Stomach (tissue), 8 donors: ENCODE measurements at regions not wholly inside any gene's neighbourhood (a gene's known extent, or its start where the extent isn't known, plus 50 kb on each side); places are given as distances from the start of the nearest gene placed in this dataset.

Experiments used
- DNase-seq, 2 donors: peaks; one replicate each; pipeline versions ENCODE4 v3.0.0 to v3.0.0-alpha.2; 2013 to 2019
- H3K27ac ChIP-seq, 5 donors: fragments of 200-600 bp in 4 of 5; sonication (generic) in 4 of 5; one replicate each; pipeline ENCODE4 v1.5.1; 2013 to 2019; ENCODE audit warnings: mild to moderate bottlenecking in 1 of 5, moderate library complexity in 1 of 5
- H3K27me3 ChIP-seq, 3 donors: fragments of 200-600 bp; sonication (generic); one replicate each; pipeline ENCODE4 v1.5.1; 2017 to 2019; ENCODE audit warnings: mixed run types in 1 of 3
- H3K36me3 ChIP-seq, 4 donors: fragments of 200-600 bp; sonication (generic); 1 replicate in 3 of 4; 2 replicates in 1 of 4; pipeline ENCODE4 v1.5.1; 2016 to 2019
- H3K4me1 ChIP-seq, 4 donors: fragments of 200-600 bp; sonication (generic); one replicate each; pipeline ENCODE4 v1.5.1; 2016 to 2019
- H3K4me3 ChIP-seq, 4 donors: fragments of 200-600 bp; sonication (generic) in 3 of 4; one replicate each; pipeline ENCODE4 v1.5.1; 2016 to 2019; ENCODE audit warnings: mild to moderate bottlenecking in 1 of 4
- H3K9me3 ChIP-seq, 4 donors: fragments of 200-600 bp; sonication (generic); one replicate each; pipeline ENCODE4 v1.5.1; 2016 to 2019
- CTCF ChIP-seq, 7 experiments: fragments of 450-650 bp in 4 of 7; fragments of 200-600 bp in 3 of 7; sonication (generic) in 3 of 7; IDR thresholded peaks; one replicate each; pipeline ENCODE4 v1.5.1; 2016 to 2019; ENCODE audit warnings: antibody characterized with exemption in 7 of 7, control low read depth in 2 of 7, mild to moderate bottlenecking in 1 of 7
- EP300 ChIP-seq: sonication (generic); formaldehyde crosslinking; IDR thresholded peaks from one replicate; pipeline ENCODE4 v1.6.1; 2017; ENCODE audit warnings: antibody characterized with exemption
- POLR2A ChIP-seq, 4 donors: fragments of 450-650 bp; IDR thresholded peaks; one replicate each; pipeline ENCODE4 v1.6.1; 2016; ENCODE audit warnings: antibody characterized with exemption in 4 of 4, control low read depth in 2 of 4, mild to moderate bottlenecking in 1 of 4, moderate library complexity in 1 of 4
- POLR2AphosphoS5 ChIP-seq, 3 donors: sonication (generic); formaldehyde crosslinking; IDR thresholded peaks; one replicate each; pipeline ENCODE4 v1.6.1; 2016; ENCODE audit warnings: antibody characterized with exemption in 3 of 3
- WGBS, 5 donors: extraction: QIAGEN DNeasy Blood & Tissue Kit in 3 of 5; methylation state at CpG; one replicate each; pipeline versions ENCODE4 v1.1.5 to v1.1.7; 2013 to 2018; 5-methylcytosine and 5-hydroxymethylcytosine counted together
- intact Hi-C: fragments of 100-400 bp; cut with DNase I; formaldehyde crosslinking; loops from one replicate; pipeline ENCODE4 v1.15.1; 2023; ENCODE audit warnings: low total_unique reads
- donor health status: healthy with polysubstance abuse.
- donor health status: Bipolar disorder and iron deficiency.
- donor health status: healthy.

DNA sequence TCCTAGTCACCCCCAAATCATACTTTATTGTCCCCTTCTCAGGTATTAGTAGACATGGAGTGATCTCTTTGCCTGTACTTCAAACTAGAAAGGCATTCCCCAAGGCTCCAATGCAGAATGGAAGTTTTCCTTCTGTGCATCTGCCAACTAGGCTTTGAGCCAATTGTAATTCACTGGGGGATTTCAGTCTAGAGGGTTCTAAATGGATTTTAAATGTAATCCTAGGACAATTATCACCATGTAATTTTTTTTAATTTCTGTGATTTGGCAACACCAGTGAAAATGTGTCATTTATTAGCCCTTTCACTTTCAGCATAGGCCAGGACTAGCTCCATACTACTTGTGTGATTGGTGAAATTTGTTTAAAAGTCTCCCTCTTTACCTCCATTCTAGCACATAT is 557.6 kb upstream of the MARCKS start:
- no peaks in the 10 kb centered on the region for H3K4me1 ChIP-seq
- H3K4me3 ChIP-seq = no peak overlapping the region
- TF ChIP-seq EP300 = no peak
- no peak for TF ChIP-seq POLR2A (IDR thresholded peaks at IDR 0.05)
- TF ChIP-seq POLR2AphosphoS5 (IDR thresholded peaks at IDR 0.05) = no peak
- no peak for TF ChIP-seq CTCF (IDR thresholded peaks at IDR 0.05)
- DNase-seq = peak in 1 of 2 donors; percentile 23
- no peaks in the 10 kb centered on the region for H3K27me3 ChIP-seq
- intact Hi-C loops = no loop called here
- H3K9me3 ChIP-seq = no peaks in the 10 kb centered on the region
- no peaks in the 10 kb centered on the region for H3K36me3 ChIP-seq
- H3K27ac ChIP-seq = no peak overlapping the region

DNA sequence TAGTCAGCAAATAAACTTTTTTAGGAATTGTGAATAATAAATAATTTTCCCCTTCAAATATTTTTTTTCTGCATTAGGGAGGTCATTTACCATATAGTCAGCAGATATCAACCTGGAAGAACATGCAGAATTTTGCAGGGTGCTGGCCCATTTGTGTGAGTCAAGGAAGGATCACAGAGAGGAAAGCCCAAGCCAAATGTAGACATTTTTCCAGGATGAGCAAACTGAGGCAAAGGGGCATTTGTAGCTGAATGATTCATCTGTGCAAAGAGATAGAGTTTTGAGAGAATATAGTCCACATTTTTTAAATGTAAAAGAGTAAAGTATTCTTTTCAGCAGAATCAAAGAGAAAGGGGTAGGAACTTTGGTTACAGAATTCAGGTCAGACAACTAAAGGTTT is 555.5 kb upstream of the MARCKS start:
- Histone ChIP-seq H3K4me3 (no peak overlapping the region), H3K9me3 (no peaks in the 10 kb centered on the region), H3K4me1 (no peaks in the 10 kb centered on the region), H3K27ac (no peak overlapping the region), H3K36me3 (no peaks in the 10 kb centered on the region), H3K27me3 (no peaks in the 10 kb centered on the region)
- no peak for TF ChIP-seq EP300
- TF ChIP-seq POLR2A (IDR thresholded peaks at IDR 0.05) = no peak
- TF ChIP-seq CTCF (IDR thresholded peaks at IDR 0.05) = no peak
- TF ChIP-seq POLR2AphosphoS5 (IDR thresholded peaks at IDR 0.05) = no peak
- intact Hi-C loops = no loop called here
- no peak for DNase-seq

GRCh38 chr6:113304116-113304515 is 553.0 kb upstream of the MARCKS start:
- no peaks in the 10 kb centered on the region for H3K4me1 ChIP-seq
- TF ChIP-seq POLR2AphosphoS5 (IDR thresholded peaks at IDR 0.05) (no peak), EP300 (no peak), CTCF (IDR thresholded peaks at IDR 0.05) (no peak), POLR2A (IDR thresholded peaks at IDR 0.05) (no peak)
- no peak overlapping the region for H3K4me3 ChIP-seq
- H3K9me3 ChIP-seq = no peaks in the 10 kb centered on the region
- DNase-seq = no peak
- H3K27ac ChIP-seq = no peak overlapping the region
- intact Hi-C loops = no loop called here
- H3K27me3 ChIP-seq = no peaks in the 10 kb centered on the region
- 56 to 100% (median 97%) methylated on average over 1 of the region's 1 CpG for WGBS, 5 donors
- no peaks in the 10 kb centered on the region for H3K36me3 ChIP-seq

DNA sequence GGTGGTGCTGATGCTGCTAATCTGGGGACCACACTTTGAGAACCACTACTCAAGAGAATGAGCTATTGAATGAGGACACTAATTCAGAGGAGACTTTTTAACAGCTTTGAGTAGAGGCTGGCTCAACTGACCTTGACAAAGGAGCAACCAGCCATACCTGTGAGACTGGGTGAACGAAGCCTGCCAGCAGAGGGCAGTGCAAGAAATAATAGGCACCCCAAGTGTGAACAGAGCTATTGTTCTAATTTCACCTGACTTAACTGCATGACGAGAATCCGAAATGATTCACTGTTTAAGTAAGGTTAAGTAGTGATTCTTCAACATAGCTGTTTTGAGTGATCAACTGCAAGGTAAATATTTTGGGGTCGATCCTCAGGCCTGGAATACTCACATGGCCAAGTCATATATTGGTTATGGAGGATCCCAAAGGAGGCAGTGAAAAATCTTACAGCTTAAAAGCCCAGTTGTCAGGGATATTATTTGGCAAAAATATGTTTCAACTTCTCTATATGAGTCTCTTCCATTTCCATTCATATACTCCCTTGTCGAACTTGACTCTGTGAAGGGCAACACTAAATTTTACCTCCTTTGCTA is 550.5 kb upstream of the MARCKS start:
- peak; percentile 85 to 87 for DNase-seq
- H3K4me3 ChIP-seq = no peak overlapping the region
- intact Hi-C loops = no loop called here
- no peaks in the 10 kb centered on the region for H3K27me3 ChIP-seq
- TF ChIP-seq POLR2AphosphoS5 (IDR thresholded peaks at IDR 0.05) (peak in 1 of 3 donors; percentile 47), EP300 (no peak), CTCF (IDR thresholded peaks at IDR 0.05) (peak in 5 of 7 experiments; percentile 62 to 77 (median 70)), POLR2A (IDR thresholded peaks at IDR 0.05) (no peak)
- H3K9me3 ChIP-seq = no peaks in the 10 kb centered on the region
- H3K27ac ChIP-seq = no peak overlapping the region
- WGBS, 5 donors = 44 to 60% (median 52%) methylated on average over 5 of the region's 5 CpGs
- no peaks in the 10 kb centered on the region for H3K36me3 ChIP-seq
- H3K4me1 ChIP-seq = no peaks in the 10 kb centered on the region
